ENCODE measurements at regions not wholly inside any gene's neighbourhood (a gene's known extent, or its start where the extent isn't known, plus 50 kb on each side); places are given as distances from the start of the nearest gene placed in this dataset.

DNA sequence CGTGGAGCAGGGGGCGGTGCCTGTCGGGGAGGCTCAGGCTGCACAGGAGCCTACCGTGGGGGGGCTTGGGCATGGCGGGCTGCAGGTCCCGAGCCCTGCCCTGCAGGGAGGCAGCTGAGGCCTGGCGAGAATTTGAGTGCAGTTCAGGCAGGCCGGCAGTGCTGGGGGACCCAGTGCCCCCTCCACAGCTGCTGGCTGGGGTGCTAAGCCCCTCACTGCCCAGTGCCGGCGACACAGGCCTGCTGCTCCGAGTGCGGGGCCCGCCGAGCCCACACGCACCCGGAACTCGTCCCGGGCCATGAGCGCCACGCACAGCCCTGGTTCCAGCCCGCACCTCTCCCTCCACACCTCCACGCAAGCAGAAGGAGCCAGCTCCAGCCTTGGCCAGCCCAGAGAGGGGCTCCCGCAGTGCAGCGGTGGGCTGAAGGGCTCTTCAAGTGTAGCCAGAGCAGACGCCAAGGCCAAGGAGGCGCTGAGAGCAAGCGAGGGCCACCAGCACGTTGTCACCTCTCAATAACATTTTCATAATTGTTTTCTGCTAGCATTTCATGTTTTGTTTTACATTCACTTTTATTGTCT is 1378.9 kb upstream of the CELF4 start:
- TF ChIP-seq CTBP1 (IDR thresholded peaks at IDR 0.05; ENCODE audit: borderline replicate concordance) (no peak), ZNF384 (IDR thresholded peaks at IDR 0.05) (no peak), SP1 (IDR thresholded peaks at IDR 0.05) (no peak)
- TF ChIP-seq, protein P1, sequence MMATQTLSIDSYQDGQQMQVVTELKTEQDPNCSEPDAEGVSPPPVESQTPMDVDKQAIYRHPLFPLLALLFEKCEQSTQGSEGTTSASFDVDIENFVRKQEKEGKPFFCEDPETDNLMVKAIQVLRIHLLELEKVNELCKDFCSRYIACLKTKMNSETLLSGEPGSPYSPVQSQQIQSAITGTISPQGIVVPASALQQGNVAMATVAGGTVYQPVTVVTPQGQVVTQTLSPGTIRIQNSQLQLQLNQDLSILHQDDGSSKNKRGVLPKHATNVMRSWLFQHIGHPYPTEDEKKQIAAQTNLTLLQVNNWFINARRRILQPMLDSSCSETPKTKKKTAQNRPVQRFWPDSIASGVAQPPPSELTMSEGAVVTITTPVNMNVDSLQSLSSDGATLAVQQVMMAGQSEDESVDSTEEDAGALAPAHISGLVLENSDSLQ (IDR thresholded peaks at IDR 0.05), result no peak

Data from HEK293T (cell line).